ENCODE measurements at regions not wholly inside any gene's neighbourhood (a gene's known extent, or its start where the extent isn't known, plus 50 kb on each side); places are given as distances from the start of the nearest gene placed in this dataset.

DNA sequence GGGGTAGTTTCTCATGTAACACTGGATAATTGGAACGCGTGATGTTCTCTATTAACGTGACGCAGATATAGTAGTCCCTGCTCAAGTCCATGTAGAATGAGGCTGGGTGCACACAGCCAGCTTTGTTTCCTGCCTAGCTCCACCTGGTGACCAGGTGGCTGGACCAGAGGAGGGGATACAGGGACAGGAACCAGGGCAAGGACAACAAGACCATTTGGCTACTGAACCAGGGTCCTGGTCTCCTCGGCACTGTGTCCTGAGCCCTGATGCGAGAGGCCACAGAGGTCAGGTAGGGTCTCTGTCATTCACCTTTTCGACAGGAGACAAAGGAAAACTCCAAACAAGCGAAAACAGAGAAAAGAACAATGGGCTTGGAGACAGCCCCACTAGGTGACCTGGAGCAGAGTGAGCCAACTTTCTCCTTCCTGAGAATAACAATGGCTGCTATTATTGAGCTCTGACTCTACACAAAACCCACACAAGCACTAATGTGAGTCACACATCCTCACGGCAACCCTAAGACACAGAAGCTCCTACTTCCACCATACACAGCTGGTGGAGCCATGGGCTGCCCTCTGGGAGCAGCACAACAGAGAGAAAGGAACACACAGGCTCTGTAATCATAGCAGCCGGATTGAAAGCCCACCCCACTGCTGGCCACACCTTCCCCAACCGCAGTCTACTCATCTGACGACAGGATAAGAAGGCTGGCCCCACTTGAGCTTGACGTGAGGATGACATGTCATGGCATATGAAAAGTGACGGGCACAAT lies 67.3 kb upstream of the TEX51 start:
- no peak for DNase-seq

GRCh38 chr2:126832014-126832413 lies 66.7 kb upstream of the TEX51 start:
- no peak for DNase-seq

DNA sequence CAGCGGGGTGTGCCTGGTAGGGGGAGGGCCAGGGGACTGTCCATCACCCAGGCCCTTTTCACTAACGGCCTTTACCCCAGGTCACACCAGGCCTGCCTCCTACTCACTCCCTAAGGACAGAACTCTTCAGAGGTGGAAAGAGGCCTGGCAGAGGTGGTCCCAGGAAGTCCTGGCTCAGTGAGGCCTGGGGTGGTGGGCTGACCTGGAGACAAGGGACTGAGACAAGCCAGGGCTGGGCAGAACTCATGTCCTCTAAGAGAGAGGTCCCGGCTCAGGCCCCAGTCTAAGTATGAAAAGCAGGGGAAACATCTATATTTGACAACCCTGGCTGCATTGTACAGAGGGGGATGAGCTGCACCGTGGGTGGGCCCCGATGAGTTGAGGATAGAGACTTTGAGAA lies 65.9 kb upstream of the TEX51 start:
- no peak for DNase-seq

- no peak for DNase-seq
These were observed 64.6 kb upstream of the TEX51 start for GRCh38 chr2:126834006-126834659.

- DNase-seq = no peak
These were observed 63.4 kb upstream of the TEX51 start for GRCh38 chr2:126835261-126835660.

- DNase-seq = no peak
These were observed 62.9 kb upstream of the TEX51 start for GRCh38 chr2:126835831-126836230.

- no peak for DNase-seq
These were observed 61.7 kb upstream of the TEX51 start for GRCh38 chr2:126836761-126837679.

DNA sequence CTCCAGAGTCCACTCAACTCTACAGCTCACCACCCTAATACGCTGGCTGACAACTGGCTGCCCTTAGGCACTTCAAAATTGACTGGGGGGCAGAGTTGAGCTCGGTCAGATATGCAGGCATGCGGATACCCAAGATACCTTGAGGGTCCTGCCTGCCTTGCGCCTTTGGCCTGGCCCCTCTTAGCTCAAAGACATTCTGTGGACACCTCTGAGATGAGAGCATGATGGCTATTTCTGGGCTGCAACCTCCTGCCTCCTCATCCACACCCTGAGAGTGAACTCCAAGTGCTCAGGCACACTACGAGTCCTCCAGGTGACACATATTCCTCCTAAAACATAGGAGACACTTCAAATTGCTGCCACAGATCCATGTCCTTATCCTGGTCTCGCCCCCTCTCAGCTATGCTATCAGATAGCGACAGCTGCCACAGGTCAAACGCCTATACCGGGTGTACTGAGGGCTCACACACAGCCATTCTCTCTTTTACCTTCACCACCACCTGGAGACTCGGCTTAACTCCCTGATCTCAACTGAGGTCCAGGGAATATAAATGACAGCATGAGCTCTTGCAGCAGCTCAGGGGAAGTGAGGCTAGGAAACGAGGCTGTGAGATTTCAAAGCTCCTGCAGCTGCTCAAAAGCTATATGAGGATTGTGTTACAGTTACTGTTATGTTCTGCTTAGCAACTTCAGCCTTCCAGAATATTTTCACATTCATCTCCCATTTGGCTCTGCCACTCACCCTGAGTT lies 60.5 kb upstream of the TEX51 start:
- DNase-seq = no peak

DNA sequence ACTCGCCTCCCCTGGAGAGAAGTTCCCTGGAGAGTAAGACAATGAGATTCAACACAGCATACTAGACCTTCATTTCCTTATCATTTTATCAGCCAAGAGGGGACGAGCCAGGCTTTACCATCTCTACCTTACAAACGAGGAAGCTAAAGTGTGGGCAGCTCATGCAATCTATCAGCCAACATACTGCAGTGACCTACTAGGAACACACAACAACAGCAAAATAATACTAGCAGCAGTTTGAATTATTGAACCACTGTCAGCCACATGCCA lies 60.0 kb upstream of the TEX51 start:
- DNase-seq = no peak

GRCh38 chr2:126839796-126840195 lies 58.9 kb upstream of the TEX51 start:
- DNase-seq = no peak

DNA sequence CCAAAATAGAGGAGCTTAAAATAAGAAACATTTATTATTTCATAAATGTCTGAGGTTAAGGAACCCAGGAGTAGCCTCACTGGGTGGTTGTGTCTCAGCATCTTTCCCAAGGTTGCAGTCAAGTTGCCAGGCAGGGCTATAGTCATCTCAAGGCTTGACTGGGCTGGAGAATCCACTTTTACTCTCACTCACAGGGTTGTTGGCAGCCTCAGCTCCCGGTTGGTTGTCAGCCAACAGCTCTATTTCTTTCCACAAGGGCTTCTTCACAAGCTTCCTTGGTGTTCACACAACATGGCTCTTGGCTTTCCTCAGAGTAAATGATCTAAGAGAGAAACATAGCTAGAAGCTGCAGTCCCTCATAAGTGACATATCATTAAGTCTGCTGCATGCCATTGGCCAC lies 55.6 kb upstream of the TEX51 start:
- DNase-seq = no peak

DNA sequence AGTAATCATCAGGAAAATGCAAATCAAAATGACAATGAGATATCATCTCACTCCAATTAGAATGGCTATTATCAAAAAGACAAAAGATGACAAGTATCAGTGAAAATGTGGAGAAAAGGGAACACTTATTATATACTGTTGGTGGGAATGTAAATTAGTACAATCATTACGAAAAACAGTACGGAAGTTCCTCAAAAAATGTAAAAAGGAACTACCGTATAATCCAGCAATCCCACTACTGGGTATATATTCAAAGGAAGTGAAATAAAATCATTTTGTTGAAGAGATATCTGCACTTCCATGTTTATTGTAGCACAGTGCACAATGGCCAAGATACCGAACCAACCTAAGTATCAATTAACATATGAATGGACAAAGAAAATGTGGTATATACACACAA lies 52.4 kb upstream of the TEX51 start:
- no peak for DNase-seq
